Loucy (cell line): ENCODE measurements at regions not wholly inside any gene's neighbourhood (a gene's known extent, or its start where the extent isn't known, plus 50 kb on each side); places are given as distances from the start of the nearest gene placed in this dataset.

ENCODE experiments used
- H2AFZ ChIP-seq: fragments of 200-600 bp; sonication (generic); 2 replicates; pipeline ENCODE4 v1.6.0; 2016; ENCODE audit warnings: antibody characterized with exemption, mild to moderate bottlenecking, low read length, moderate library complexity
- H3F3A ChIP-seq: fragments of 200-600 bp; 2 replicates; pipeline ENCODE4 v1.6.0; 2016; ENCODE audit warnings: antibody characterized with exemption, low read depth, mild to moderate bottlenecking
- H3K27me3 ChIP-seq: fragments of 200-600 bp; sonication (generic); 2 replicates; pipeline ENCODE4 v1.6.1; 2014; ENCODE audit warnings: low read length, mild to moderate bottlenecking; ENCODE audit not compliant: insufficient read depth, poor library complexity, severe bottlenecking
- H3K36me3 ChIP-seq: fragments of 200-600 bp; sonication (generic); 2 replicates; pipeline ENCODE4 v1.6.1; 2016; ENCODE audit warnings: low read length; ENCODE audit not compliant: insufficient read depth
- H3K4me1 ChIP-seq: fragments of 200-600 bp; sonication (generic); 2 replicates; pipeline ENCODE4 v1.5.1; 2014; ENCODE audit warnings: low read length, mild to moderate bottlenecking; ENCODE audit not compliant: insufficient read depth, poor library complexity, severe bottlenecking
- H3K4me2 ChIP-seq: fragments of 200-600 bp; sonication (generic); 2 replicates; pipeline ENCODE4 v1.6.0; 2014; ENCODE audit warnings: antibody characterized with exemption, low read length, low read depth, mild to moderate bottlenecking; ENCODE audit not compliant: poor library complexity, severe bottlenecking
- H3K4me3 ChIP-seq: fragments of 200-600 bp; sonication (generic); 2 replicates; pipeline ENCODE4 v1.5.1; 2014; ENCODE audit warnings: low read length, mild to moderate bottlenecking, mixed read lengths; ENCODE audit not compliant: poor library complexity, severe bottlenecking
- H3K79me2 ChIP-seq: fragments of 200-600 bp; sonication (generic); 2 replicates; pipeline ENCODE4 v1.6.1; 2014; ENCODE audit warnings: low read length; ENCODE audit not compliant: insufficient read depth
- H3K9ac ChIP-seq: fragments of 200-600 bp; sonication (generic); 2 replicates; pipeline ENCODE4 v1.6.0; 2014; ENCODE audit warnings: mild to moderate bottlenecking, low read depth, low read length, moderate library complexity; ENCODE audit not compliant: poor library complexity, severe bottlenecking
- H3K9me2 ChIP-seq: fragments of 200-600 bp; sonication (generic); replicated peaks from 2 replicates; pipeline ENCODE4 v1.6.1; 2016; ENCODE audit warnings: low read depth, low read length, mixed read lengths
- H3K9me3 ChIP-seq: fragments of 200-600 bp; sonication (generic); 2 replicates; pipeline ENCODE4 v1.6.1; 2014; ENCODE audit warnings: mild to moderate bottlenecking, antibody characterized with exemption, low read length, low read depth; ENCODE audit not compliant: insufficient read depth
- H4K20me1 ChIP-seq: fragments of 200-600 bp; sonication (generic); 2 replicates; pipeline ENCODE4 v1.6.0; 2014; ENCODE audit warnings: antibody characterized with exemption, low read length, mild to moderate bottlenecking; ENCODE audit not compliant: insufficient read depth, poor library complexity, severe bottlenecking
- EZH2phosphoT487 ChIP-seq: fragments of 200-600 bp; IDR thresholded peaks from 2 replicates; pipeline ENCODE4 v1.6.1; 2018; ENCODE audit warnings: antibody characterized with exemption, mild to moderate bottlenecking, moderate library complexity, borderline replicate concordance
- TF ChIP-seq, protein P1 (sequence below): fragments of 200-600 bp; sonication (generic); conservative IDR thresholded peaks from 2 replicates; pipeline ENCODE4 v1.5.1; 2014; ENCODE audit warnings: mild to moderate bottlenecking, antibody characterized with exemption, low read length

DNA sequence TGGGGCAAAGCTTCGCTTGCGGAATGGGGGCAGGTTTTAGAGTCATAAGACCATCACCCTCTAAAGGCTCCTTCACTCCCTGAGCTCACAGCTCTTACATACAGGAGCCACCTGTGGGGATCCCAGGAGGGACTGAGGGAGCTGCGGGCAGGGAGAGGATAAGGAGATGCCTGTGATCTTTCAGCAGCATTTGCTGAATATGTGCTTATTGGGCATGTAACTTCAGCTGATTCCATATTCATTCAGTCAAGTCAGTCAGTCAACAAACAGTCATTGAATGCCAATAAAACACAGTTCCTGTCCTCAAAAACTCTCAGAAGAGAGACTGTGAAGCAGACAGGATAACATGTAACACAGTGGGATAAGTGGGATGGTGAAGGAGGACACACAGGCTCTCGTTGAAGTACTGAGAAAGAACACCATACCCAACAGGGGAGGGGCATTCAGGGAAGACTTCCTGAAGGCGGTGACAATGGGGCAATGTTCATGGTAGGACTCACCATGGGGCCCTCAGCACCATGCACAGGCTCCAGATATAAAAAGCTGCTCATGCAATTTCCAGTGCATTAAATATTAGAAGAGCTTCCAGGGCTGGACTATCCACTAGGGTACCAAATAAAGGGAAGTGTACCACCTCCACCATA is 240.9 kb downstream of the UACA start:
- no peaks in the 10 kb centered on the region for H3K27me3 ChIP-seq
- H3F3A ChIP-seq, result no peaks in the 10 kb centered on the region
- H3K79me2 ChIP-seq, result peaks cover 10% of the 10 kb centered on the region; the same call in 1 of the 2 replicates
- H2AFZ ChIP-seq, result no peak overlapping the region
- H3K9ac ChIP-seq, result no peak overlapping the region
- H3K4me1 ChIP-seq, result peaks cover 39% of the 10 kb centered on the region
- no peaks in the 10 kb centered on the region for H4K20me1 ChIP-seq
- no peak overlapping the region for H3K4me2 ChIP-seq
- no peak overlapping the region for H3K4me3 ChIP-seq
- no peaks in the 10 kb centered on the region for H3K36me3 ChIP-seq
- H3K9me2 ChIP-seq, result no peaks in the 10 kb centered on the region
- TF ChIP-seq EZH2phosphoT487, result no peak
- TF ChIP-seq, protein P1, sequence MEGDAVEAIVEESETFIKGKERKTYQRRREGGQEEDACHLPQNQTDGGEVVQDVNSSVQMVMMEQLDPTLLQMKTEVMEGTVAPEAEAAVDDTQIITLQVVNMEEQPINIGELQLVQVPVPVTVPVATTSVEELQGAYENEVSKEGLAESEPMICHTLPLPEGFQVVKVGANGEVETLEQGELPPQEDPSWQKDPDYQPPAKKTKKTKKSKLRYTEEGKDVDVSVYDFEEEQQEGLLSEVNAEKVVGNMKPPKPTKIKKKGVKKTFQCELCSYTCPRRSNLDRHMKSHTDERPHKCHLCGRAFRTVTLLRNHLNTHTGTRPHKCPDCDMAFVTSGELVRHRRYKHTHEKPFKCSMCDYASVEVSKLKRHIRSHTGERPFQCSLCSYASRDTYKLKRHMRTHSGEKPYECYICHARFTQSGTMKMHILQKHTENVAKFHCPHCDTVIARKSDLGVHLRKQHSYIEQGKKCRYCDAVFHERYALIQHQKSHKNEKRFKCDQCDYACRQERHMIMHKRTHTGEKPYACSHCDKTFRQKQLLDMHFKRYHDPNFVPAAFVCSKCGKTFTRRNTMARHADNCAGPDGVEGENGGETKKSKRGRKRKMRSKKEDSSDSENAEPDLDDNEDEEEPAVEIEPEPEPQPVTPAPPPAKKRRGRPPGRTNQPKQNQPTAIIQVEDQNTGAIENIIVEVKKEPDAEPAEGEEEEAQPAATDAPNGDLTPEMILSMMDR, result no peak
- no peaks in the 10 kb centered on the region for H3K9me3 ChIP-seq

DNA sequence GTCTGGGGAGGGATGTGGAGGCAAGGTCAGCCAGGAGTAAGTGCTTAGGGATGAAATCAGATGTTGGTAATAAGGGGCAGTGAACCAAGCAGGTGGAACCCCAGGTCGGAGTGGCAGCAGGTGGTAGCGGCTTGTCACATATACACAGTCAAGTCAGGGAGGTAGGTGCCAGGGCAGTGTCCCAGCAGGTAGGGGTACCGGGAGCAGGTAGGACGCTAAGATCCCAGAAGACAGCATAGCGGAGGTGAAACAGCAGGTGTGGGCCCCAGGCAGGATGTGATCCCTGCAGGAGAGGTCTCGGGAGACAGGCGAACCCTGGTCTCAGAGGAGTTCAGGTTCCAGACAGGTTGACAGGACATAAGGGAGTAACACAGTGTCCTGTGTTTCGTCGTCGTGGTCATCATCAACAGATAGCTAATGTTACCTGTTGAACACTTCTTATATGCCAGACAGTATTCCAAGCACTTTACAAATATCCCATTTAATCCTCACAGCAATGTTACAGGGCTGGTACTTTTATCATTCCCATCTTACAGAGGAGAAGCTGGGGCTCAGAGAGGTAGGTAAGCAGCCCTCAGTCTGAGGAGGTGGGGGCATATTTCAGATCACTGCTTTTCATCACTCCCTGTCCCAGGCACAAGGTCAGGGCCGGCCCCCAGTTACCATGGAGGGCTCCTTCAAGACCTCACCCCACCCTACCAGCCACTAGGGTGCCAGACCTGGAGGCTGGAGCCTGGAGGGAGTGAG is 241.6 kb downstream of the UACA start:
- H3K4me3 ChIP-seq, result no peak overlapping the region
- H3K9ac ChIP-seq, result no peak overlapping the region
- H3K4me2 ChIP-seq, result no peak overlapping the region
- TF ChIP-seq EZH2phosphoT487, result no peak
- TF ChIP-seq, protein P1, result no peak
- no peaks in the 10 kb centered on the region for H3K9me2 ChIP-seq
- no peaks in the 10 kb centered on the region for H3K9me3 ChIP-seq
- H2AFZ ChIP-seq, result no peak overlapping the region
- no peaks in the 10 kb centered on the region for H4K20me1 ChIP-seq
- no peaks in the 10 kb centered on the region for H3K36me3 ChIP-seq
- no peaks in the 10 kb centered on the region for H3K27me3 ChIP-seq
- H3F3A ChIP-seq, result no peaks in the 10 kb centered on the region
- peaks cover 33% of the 10 kb centered on the region for H3K4me1 ChIP-seq
- H3K79me2 ChIP-seq, result peaks cover 4% of the 10 kb centered on the region; the same call in 1 of the 2 replicates

DNA sequence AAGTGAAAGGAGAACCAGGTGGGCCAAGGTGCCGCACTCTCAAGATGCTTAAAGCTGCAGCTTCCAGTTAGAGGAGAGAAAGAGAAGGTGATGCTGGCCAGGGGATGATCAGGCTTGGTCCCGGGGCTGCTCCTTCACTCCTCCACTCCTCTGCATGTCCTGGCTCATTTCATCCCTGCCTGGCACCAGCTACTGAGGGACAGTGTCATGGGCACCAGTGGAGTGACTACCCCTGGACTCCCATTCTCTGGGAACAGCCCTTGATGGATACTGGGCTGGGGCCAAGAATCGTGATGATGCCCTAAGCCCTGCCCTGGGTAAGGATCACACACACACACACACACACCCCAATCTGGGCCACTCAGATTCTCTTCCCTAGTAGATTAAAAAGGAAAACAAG is 243.7 kb downstream of the UACA start:
- no peaks in the 10 kb centered on the region for H3K27me3 ChIP-seq
- no peak overlapping the region for H2AFZ ChIP-seq
- H3K9me2 ChIP-seq, result no peaks in the 10 kb centered on the region
- no peak overlapping the region for H3K9ac ChIP-seq
- peaks cover 19% of the 10 kb centered on the region for H3K4me1 ChIP-seq
- H3K79me2 ChIP-seq, result no peaks in the 10 kb centered on the region
- no peaks in the 10 kb centered on the region for H3K36me3 ChIP-seq
- no peak for TF ChIP-seq EZH2phosphoT487
- TF ChIP-seq, protein P1, result no peak
- no peaks in the 10 kb centered on the region for H3K9me3 ChIP-seq
- H3K4me2 ChIP-seq, result no peak overlapping the region
- no peak overlapping the region for H3K4me3 ChIP-seq
- H3F3A ChIP-seq, result no peaks in the 10 kb centered on the region
- H4K20me1 ChIP-seq, result no peaks in the 10 kb centered on the region
